Astrocyte of the hippocampus (primary cell): ENCODE measurements at regions not wholly inside any gene's neighbourhood (a gene's known extent, or its start where the extent isn't known, plus 50 kb on each side); places are given as distances from the start of the nearest gene placed in this dataset.

Experiments
- DNase-seq: peaks from one replicate; pipeline ENCODE4 v3.0.0; 2011; ENCODE audit warnings: low read depth, low spot score

DNA sequence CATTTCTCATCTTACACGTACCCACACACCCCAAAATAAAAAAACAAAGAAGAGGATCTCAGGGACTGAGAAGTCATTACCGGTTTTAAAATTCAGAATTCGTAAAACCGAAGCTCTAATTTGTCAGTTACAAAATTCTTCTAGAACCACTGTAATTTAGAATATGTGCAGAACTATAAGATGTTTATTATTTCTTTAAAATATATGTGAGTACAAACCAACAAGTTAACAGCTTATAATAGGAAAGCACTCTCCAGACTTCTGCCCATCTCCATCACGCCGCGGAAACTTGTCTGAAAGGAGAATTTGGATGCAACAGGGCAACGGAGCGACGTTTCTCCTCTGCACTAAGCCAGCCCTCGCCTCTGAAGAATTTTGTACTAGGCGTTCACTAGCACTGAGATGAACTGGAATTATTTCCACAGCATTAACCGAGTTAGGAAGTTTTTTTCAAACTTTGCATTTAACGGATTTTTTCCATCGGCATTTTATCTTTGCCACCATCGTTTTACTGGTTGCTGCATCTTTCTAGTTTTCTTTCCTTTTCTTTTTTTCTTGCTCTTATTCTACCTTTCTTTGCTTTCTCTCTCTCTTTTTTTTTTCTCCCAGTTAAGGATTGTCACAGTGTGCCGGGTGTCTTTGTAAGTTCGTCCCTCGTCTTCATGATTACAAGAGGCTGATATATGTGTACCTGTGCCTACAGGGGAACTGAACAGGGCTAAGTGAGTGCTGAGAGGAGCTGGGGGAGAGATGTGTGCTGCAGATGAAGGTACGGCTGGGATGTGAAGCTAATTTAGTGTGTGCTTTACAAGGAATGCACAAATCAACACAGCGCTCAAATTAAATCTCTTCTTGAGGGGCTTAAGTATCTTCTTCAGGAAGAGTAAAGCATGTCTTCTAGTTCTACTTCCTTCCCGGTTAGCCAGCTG lies 295.9 kb upstream of the NFE2L3 start:
- peak; percentile 25 for DNase-seq

GRCh38 chr7:25857376-25858067 lies 294.5 kb upstream of the NFE2L3 start:
- no peak for DNase-seq

DNA sequence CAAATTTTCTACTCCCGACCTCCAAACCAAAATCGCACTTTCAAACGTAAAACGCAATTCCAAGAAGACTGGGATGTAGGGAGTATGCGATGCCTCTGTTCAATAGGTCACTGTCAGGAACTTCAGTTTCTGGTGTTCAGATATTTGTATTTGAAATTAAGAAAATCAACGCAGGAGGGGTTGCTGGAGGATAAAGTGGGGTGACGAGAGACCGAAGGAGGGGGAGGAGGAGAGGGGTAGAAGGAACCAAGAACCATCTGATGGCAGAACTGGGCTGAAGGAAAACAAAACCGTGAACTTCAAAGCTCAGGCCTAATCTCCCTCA lies 293.8 kb upstream of the NFE2L3 start:
- DNase-seq: no peak

- no peak for DNase-seq
Measured at GRCh38 chr7:25858525-25859411, 293.2 kb upstream of the NFE2L3 start.

DNA sequence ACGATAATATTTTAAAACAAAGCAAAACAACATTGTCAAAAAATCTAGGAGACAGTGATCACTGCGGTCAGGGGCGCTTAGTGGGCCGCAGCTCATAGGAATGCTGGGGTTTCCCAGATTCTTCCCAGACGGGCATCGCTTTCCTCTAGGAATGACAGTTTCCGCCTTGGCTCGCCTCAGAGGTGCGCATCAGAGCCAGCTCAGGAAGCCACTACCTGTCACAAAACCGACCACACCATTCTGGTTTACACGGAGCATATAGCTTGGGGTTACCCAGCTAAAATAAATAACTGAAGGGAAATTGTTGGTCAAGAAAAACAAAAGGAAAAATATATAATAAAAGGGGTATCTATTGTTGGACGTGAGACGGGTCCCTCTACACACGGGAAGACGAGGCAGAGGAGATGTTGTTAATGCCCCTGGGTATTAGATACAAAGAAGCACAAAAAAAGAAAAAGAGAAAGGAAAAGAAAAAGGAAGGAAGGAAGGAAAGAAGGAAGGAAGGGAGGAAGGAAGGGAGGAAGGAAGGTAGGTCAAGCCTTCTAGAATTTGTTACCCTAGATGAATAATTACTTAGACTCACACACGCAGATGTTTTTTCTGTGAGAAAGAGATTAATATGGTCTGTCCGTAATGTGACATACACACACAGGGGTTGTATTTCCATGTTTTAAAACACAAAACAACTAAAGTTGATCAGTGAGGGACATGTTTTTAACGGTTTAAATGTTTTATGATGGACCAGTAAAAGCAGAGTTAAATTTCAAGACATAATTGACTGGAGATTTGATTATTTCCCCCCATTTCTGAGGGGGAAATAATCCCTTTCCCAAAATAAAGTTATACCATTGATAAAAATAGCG lies 292.4 kb upstream of the NFE2L3 start:
- DNase-seq: no peak

- peak; percentile 32 for DNase-seq
Measured at GRCh38 chr7:25860275-25861163, 291.5 kb upstream of the NFE2L3 start.

DNA sequence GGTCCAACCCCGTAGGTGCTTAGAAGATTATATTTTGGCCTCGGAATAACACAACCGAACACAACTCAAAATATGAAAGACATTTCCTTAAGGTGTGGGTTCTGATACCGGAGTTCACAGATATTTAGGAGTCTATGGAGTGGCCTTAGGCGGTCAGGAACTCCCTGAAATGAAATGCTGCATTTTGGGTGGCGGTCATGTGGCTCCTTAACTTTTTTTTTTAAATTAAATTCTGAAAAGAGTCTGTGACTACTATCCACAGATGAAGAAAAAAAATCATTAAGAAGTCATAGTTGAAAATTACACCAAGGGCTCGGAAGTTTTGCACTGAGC lies 290.9 kb upstream of the NFE2L3 start:
- DNase-seq: no peak

- DNase-seq: no peak
Measured at GRCh38 chr7:25861601-25862260, 290.3 kb upstream of the NFE2L3 start.

DNA sequence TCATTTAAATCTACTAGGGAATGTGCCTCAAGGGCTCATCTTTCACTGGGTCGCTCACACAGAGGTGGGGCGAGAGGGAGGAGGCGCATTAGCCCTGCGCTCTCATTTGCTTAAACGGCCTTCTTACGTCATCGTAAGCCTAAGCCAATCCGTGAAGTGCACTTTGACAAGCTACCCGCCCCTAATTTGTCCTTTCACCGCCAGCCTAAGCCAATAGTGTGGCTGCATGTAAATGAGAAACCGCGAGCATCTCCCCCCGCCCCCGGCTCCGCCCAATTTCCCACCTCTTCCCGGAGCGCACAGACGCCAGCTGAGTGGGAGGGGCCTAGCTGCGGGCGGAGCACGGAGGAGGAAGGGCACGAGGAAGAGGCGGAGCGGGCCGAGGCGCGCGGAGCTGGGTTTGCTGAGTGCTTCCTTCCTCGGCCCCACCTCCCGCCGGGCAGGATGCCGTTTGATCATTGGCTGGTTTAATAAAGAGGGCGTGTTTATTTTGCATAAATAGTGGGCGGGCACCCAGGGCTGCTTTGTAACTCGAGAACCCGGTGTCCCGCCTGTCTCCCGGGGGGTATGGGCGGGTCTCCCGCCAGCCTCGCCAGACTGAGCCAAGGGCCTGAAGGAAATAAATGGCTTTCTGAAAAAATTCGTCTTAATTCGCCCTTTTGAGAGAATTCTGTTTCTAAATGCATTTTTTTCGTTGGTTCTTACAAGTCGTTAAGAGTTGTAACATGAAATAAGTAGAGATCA lies 289.6 kb upstream of the NFE2L3 start:
- peak; percentile 100 for DNase-seq

DNA sequence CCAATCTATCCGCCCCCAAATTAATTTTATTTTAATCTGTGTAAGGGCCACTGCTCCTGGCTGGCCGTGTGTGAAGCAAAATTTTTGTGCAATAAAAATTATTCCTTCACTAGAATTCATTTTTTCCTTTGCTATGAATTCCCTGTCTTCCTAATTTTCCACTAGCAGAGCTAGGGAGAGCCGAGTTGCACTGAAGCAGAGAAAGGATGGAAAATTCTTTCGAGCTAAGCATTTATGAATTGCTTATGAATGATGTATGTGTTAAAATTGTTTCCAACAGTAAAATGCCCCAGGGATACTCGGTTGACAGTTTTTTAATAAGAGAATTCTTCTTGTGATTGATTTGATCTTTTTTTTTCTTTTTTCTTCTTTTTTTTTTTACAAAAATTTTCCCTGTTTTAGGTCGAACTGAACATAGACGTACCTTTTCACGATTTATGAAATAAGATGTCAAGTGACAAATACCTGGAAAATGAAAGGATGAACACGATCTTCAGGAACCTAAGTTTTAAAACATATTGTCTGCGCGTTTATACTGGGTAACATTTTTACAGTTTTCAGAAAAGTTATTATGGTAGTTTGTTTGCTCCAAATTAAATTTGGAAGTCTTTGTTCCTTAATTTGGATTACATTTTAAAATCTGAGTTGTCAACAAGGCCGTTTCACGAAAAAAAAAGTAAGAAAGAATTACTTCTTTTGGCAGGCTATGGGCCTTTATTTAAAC lies 288.8 kb upstream of the NFE2L3 start:
- DNase-seq: no peak

DNA sequence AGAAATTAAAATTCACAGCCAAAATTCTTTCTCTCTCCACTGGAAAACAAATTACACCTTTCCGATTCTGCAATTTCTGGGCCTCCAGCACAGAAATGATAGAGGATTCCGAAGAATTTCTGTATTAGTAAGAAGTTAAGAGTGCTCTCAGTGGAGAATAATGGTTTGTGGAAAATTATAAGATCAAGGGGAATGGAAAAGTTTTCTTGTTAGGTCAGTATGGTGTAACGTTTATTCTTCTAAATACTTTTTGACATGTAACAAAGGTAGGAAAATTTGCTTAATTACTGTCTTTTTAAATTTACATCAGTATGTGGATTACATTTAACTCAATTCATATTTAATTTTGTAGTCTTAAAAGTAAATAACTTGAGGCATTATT lies 288.3 kb upstream of the NFE2L3 start:
- DNase-seq: no peak

- DNase-seq: no peak
Measured at GRCh38 chr7:25864511-25864910, 287.5 kb upstream of the NFE2L3 start.

GRCh38 chr7:25864943-25865751 lies 286.9 kb upstream of the NFE2L3 start:
- no peak for DNase-seq

DNA sequence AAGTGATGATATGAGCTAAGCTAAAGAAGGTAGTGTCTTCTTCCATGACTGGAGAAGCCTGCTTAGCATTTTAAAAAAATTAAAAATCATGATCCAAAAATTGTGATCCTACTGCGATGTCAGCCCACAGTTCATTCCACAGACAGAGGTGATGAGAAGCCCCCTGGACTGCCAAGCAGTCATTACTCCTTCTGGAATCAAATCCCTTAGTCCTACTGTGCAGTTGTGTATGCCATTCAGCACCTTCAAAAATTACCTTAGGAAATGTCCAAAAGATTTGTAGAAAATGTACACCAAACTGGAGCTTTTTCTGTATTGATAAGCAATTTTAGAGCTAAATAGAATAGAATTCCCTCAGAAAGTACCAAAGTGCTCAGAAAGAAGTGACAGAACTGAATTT lies 283.5 kb upstream of the NFE2L3 start:
- DNase-seq: no peak

DNA sequence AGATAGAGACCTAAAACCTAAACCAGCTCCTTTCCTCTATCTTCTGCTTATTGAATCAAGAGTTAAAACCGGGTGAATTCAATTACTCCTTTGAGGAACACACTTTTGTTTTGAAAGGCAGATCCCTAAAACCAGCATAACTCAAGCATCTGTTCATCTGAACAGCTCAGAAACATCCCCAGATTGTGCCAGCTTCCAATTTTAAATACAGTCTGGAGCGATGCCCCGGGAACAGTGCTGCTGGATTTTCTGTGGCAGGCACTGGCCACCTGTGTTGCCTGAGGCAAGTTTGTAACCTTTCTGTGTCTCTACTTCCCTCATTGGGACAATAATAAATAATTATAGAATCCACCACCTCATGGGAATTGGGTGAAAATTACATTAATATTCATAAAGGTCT lies 281.4 kb upstream of the NFE2L3 start:
- DNase-seq: no peak

DNA sequence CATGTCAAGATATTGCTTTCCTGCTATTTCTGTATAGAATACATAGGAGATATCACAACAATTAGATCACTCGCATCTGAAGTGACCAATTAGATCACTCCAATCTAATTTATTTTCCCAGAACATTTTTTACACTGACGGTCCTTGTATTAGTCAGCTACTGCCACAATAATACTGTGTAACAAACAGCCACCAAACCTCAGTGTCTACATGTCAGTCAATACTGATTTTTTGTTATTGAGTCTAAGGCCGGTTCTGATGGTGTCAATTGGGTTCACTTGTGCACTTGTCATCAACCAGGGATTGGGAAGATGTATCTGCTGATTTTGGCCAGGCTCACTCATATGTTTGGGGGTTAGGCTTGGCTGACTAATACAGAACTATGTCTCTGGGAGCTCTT lies 275.9 kb upstream of the NFE2L3 start:
- no peak for DNase-seq
